ENCODE measurements at regions not wholly inside any gene's neighbourhood (a gene's known extent, or its start where the extent isn't known, plus 50 kb on each side); places are given as distances from the start of the nearest gene placed in this dataset.

DNA sequence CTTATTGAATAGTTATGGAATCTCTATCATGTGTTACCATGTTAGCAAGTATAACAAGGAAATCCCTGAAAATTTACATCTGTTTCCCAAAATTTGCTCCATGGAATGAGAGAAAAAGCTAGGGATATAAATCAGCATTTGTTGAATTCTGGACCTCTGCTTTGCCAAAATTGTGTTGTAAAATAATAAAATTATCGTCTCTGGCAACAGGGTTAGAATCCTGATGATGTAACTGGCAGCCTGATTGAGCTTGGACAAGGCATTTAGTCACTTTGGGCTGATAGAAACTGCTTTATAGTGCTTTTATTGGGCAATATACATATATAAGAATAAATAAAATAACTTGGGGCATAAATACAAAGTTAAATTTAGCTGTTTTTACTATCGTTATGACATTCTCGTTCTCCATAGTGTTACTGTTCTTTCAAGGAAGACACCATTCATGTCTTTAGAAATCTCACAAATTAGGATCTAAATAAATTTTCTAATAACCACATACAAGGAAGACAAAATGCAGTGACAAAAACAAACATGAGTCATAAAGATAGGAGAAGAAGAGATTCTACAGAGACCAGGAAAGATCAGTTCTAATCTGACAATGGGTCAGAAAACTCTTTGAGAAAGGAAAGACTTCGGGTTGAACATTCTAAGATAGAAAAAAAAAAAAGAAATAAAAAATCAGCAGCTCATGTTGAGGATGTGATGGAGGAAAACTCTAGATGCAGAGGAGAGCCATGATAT, 145.0 kb upstream of the CDH10 start:
- no peak for TF ChIP-seq EZH2 (IDR thresholded peaks at IDR 0.05; ENCODE audit: low read depth, low read length, severe bottlenecking)
- TF ChIP-seq POLR2A (IDR thresholded peaks at IDR 0.05; ENCODE audit: control extremely low read depth in 1 of 2, low read depth in 2 of 2, low read length in 2 of 2) = no peak
- TF ChIP-seq, protein P1, sequence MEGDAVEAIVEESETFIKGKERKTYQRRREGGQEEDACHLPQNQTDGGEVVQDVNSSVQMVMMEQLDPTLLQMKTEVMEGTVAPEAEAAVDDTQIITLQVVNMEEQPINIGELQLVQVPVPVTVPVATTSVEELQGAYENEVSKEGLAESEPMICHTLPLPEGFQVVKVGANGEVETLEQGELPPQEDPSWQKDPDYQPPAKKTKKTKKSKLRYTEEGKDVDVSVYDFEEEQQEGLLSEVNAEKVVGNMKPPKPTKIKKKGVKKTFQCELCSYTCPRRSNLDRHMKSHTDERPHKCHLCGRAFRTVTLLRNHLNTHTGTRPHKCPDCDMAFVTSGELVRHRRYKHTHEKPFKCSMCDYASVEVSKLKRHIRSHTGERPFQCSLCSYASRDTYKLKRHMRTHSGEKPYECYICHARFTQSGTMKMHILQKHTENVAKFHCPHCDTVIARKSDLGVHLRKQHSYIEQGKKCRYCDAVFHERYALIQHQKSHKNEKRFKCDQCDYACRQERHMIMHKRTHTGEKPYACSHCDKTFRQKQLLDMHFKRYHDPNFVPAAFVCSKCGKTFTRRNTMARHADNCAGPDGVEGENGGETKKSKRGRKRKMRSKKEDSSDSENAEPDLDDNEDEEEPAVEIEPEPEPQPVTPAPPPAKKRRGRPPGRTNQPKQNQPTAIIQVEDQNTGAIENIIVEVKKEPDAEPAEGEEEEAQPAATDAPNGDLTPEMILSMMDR (IDR thresholded peaks at IDR 0.05; ENCODE audit: control extremely low read depth in 1 of 3, insufficient read depth in 1 of 3, low read depth in 1 of 3, low read length in 3 of 3) = no peak
- TF ChIP-seq, protein P2, sequence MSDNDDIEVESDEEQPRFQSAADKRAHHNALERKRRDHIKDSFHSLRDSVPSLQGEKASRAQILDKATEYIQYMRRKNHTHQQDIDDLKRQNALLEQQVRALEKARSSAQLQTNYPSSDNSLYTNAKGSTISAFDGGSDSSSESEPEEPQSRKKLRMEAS (IDR thresholded peaks at IDR 0.05) = no peak
- no peak for TF ChIP-seq ASH2L (IDR thresholded peaks at IDR 0.05; ENCODE audit: low read length)
- TF ChIP-seq YY1 (IDR thresholded peaks at IDR 0.05; ENCODE audit: low read depth, low read length) = no peak

All from H1 (cell line).